Neuronal stem cell (in vitro differentiated cells): ENCODE measurements at regions not wholly inside any gene's neighbourhood (a gene's known extent, or its start where the extent isn't known, plus 50 kb on each side); places are given as distances from the start of the nearest gene placed in this dataset.

Experiments used
- DNase-seq: peaks from one replicate; pipeline ENCODE4 v3.0.0-alpha.2; 2013; ENCODE audit warnings: low spot score
- H2AFZ ChIP-seq: one replicate; pipeline ENCODE4 v1.6.1; 2013; ENCODE audit warnings: mild to moderate bottlenecking, low read length, inconsistent platforms
- H2AK5ac ChIP-seq: 2 replicates; pipeline ENCODE4 v1.6.1; 2013; ENCODE audit warnings: low read depth, mild to moderate bottlenecking, inconsistent platforms, low read length, moderate library complexity, mixed read lengths
- H2BK120ac ChIP-seq: 2 replicates; pipeline ENCODE4 v1.6.1; 2013; ENCODE audit warnings: low read depth, mild to moderate bottlenecking, inconsistent platforms, low read length, moderate library complexity, mixed read lengths
- H2BK12ac ChIP-seq: one replicate; pipeline ENCODE4 v1.6.1; 2013; ENCODE audit warnings: low read length, inconsistent platforms
- H2BK15ac ChIP-seq: 2 replicates; pipeline ENCODE4 v1.6.1; 2013; ENCODE audit warnings: mild to moderate bottlenecking, low read length, inconsistent platforms, mixed read lengths
- H2BK5ac ChIP-seq: one replicate; pipeline ENCODE4 v1.6.1; 2013; ENCODE audit warnings: inconsistent platforms, mild to moderate bottlenecking, low read length, moderate library complexity
- H3K14ac ChIP-seq: one replicate; pipeline ENCODE4 v1.6.1; 2013; ENCODE audit warnings: low read length, inconsistent platforms
- H3K18ac ChIP-seq: 2 replicates; pipeline ENCODE4 v1.6.1; 2013; ENCODE audit warnings: low read length, inconsistent platforms
- H3K23ac ChIP-seq: 2 replicates; pipeline ENCODE4 v1.6.1; 2013; ENCODE audit warnings: low read depth, mild to moderate bottlenecking, mixed read lengths, low read length, inconsistent platforms; ENCODE audit not compliant: poor library complexity
- H3K27ac ChIP-seq: replicated peaks from 3 replicates; pipeline ENCODE4 v1.5.1; 2013; ENCODE audit warnings: low read length, inconsistent platforms
- H3K27me3 ChIP-seq, 3 experiments: 2 replicates each; pipeline ENCODE4 v1.6.1; 2013; ENCODE audit warnings: low read length in 3 of 3, mild to moderate bottlenecking in 2 of 3, inconsistent platforms in 1 of 3, low read depth in 1 of 3, mixed read lengths in 1 of 3, moderate library complexity in 1 of 3; ENCODE audit not compliant: control insufficient read depth in 3 of 3, insufficient read depth in 3 of 3
- H3K36me3 ChIP-seq, 2 donors: replicated peaks in 1 of 2; 2 replicates each; pipeline ENCODE4 v1.6.1; 2013; ENCODE audit warnings: low read length in 2 of 2; ENCODE audit not compliant: control insufficient read depth in 2 of 2, insufficient read depth in 2 of 2
- H3K4ac ChIP-seq: 2 replicates; pipeline ENCODE4 v1.6.1; 2013; ENCODE audit warnings: inconsistent platforms, mild to moderate bottlenecking, low read length, moderate library complexity
- H3K4me1 ChIP-seq, 2 donors: 1 replicate in 1 of 2; 2 replicates in 1 of 2; pipeline ENCODE4 v1.6.1; 2013; ENCODE audit warnings: low read length in 2 of 2, low read depth in 1 of 2; ENCODE audit not compliant: control insufficient read depth in 2 of 2, insufficient read depth in 1 of 2
- H3K4me2 ChIP-seq: one replicate; pipeline ENCODE4 v1.6.1; 2013; ENCODE audit warnings: mild to moderate bottlenecking, low read length, inconsistent platforms; ENCODE audit not compliant: insufficient read depth, poor library complexity, severe bottlenecking
- H3K4me3 ChIP-seq, 2 donors: 2 replicates each; pipeline ENCODE4 v1.5.1; 2013; ENCODE audit warnings: low read length in 2 of 2, mild to moderate bottlenecking in 2 of 2, inconsistent platforms in 1 of 2, moderate library complexity in 1 of 2
- H3K79me1 ChIP-seq: one replicate; pipeline ENCODE4 v1.6.1; 2013; ENCODE audit warnings: low read depth, mild to moderate bottlenecking, inconsistent platforms, low read length, moderate library complexity
- H3K9ac ChIP-seq: one replicate; pipeline ENCODE4 v1.6.1; 2013; ENCODE audit warnings: mild to moderate bottlenecking, low read depth, low read length, inconsistent platforms; ENCODE audit not compliant: poor library complexity
- H3K9me3 ChIP-seq, 2 donors: replicated peaks in 1 of 2; 2 replicates each; pipeline versions ENCODE3 to v1.6.1; 2013; ENCODE audit warnings: low read length in 2 of 2, mild to moderate bottlenecking in 2 of 2, inconsistent platforms in 1 of 2, low read depth in 1 of 2, mixed read lengths in 1 of 2, moderate library complexity in 1 of 2; ENCODE audit not compliant: control insufficient read depth in 2 of 2, insufficient read depth in 1 of 2
- H4K8ac ChIP-seq: one replicate; pipeline ENCODE4 v1.6.1; 2013; ENCODE audit warnings: low read depth, mild to moderate bottlenecking, inconsistent platforms, low read length, moderate library complexity
- H4K91ac ChIP-seq: one replicate; pipeline ENCODE4 v1.6.1; 2013; ENCODE audit warnings: low read length, low read depth, mild to moderate bottlenecking, inconsistent platforms; ENCODE audit not compliant: poor library complexity
- WGBS, 2 donors: extraction: QIAGEN DNeasy Blood & Tissue Kit; methylation state at CpG; one replicate each; pipeline ENCODE4 v1.1.7; 2013; ENCODE audit warnings: missing lambda C conversion rate in 2 of 2, mixed read lengths in 1 of 2; ENCODE audit not compliant: insufficient read length in 2 of 2, insufficient replicate concordance in 1 of 2; ENCODE audit errors: extremely low coverage in 2 of 2; 5-methylcytosine and 5-hydroxymethylcytosine counted together

DNA sequence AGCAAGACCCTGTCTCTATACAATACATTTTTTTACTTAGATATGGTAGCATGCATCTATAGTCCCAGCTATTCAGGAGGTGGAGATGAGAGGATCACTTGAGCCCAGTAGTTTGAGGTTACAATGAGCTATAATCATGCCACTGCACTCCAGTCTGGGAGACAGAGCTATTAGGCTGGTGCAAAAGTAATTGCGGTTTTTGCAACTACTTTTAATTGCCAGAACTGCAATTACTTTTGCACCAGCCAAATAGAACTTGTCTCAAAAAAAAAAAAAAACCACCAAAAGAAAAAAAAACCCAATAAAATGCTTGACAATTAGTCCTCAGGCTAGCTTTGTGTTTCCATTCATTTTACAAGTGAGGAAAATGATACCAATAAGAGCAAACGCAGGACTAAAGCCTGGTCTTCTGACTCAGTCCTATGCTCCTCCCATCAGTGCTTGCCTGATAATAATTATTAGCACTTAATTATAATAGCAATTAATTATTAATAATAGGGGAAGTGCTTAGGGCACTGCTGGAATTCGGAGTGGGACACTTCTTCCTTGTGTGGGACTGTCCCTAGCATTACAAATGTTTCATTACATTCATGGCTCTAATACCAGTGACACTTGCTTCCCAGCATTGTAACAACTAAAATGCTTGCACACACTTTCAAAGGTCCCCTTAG is 73.1 kb upstream of the TAF1L start:
- DNase-seq: no peak
- H2BK120ac ChIP-seq: no peak overlapping the region
- H3K27me3 ChIP-seq: no peaks in the 10 kb centered on the region
- H2BK12ac ChIP-seq: no peak overlapping the region
- H3K27ac ChIP-seq: no peak overlapping the region
- no peak overlapping the region for H3K9ac ChIP-seq
- H3K4me3 ChIP-seq: no peak overlapping the region
- no peak overlapping the region for H3K23ac ChIP-seq
- H3K36me3 ChIP-seq: no peaks in the 10 kb centered on the region
- H2BK5ac ChIP-seq: no peak overlapping the region
- H3K9me3 ChIP-seq: no peaks in the 10 kb centered on the region
- no peak overlapping the region for H3K4me2 ChIP-seq
- no peak overlapping the region for H3K14ac ChIP-seq
- no peak overlapping the region for H3K4ac ChIP-seq
- H3K18ac ChIP-seq: no peak overlapping the region
- no peak overlapping the region for H2BK15ac ChIP-seq
- H2AK5ac ChIP-seq: no peak overlapping the region
- H4K91ac ChIP-seq: no peak overlapping the region
- no peaks in the 10 kb centered on the region for H3K79me1 ChIP-seq
- WGBS, 2 donors: no CpG with 5 or more reads among the region's 3 CpGs
- H3K4me1 ChIP-seq: no peaks in the 10 kb centered on the region
- no peak overlapping the region for H4K8ac ChIP-seq
- H2AFZ ChIP-seq: no peak overlapping the region

DNA sequence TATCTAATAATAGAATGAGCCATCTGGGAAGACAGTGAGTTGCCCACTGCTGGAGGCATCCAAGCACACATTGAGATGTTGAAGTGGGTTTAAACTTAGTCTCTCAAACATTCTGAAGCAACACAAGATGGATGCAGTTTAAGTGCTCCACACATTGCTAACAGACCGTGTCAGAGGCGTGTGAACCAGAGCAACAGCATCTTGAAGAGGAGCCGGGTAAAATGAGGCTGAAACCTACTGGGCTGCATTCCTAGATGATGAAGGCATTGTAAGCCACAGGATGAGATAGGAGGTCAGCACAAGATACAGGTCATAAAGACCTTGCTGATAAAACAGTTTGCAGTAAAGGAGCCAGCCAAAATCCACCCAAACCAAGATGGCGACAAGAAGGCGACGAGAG is 73.5 kb upstream of the TMEM215 start:
- Histone ChIP-seq H3K14ac (no peak overlapping the region), H3K79me1 (no peaks in the 10 kb centered on the region), H3K36me3 (no peaks in the 10 kb centered on the region), H3K23ac (no peak overlapping the region), H3K4me3 (no peak overlapping the region), H3K27ac (no peak overlapping the region), H2BK15ac (no peak overlapping the region), H3K4me1 (no peaks in the 10 kb centered on the region), H3K27me3 (no peaks in the 10 kb centered on the region), H3K4me2 (no peak overlapping the region), H4K8ac (no peak overlapping the region), H3K18ac (no peak overlapping the region), H2AFZ (no peak overlapping the region), H2BK120ac (no peak overlapping the region), H4K91ac (no peak overlapping the region), H2BK12ac (no peak overlapping the region), H3K9me3 (no peaks in the 10 kb centered on the region), H2AK5ac (no peak overlapping the region), H2BK5ac (no peak overlapping the region), H3K4ac (no peak overlapping the region), H3K9ac (no peak overlapping the region)
- WGBS, 2 donors: no CpG with 5 or more reads among the region's 6 CpGs
- DNase-seq: no peak

- Histone ChIP-seq H3K27me3 (no peaks in the 10 kb centered on the region), H3K9me3 (no peaks in the 10 kb centered on the region), H3K18ac (no peak overlapping the region), H3K4me2 (no peak overlapping the region), H4K91ac (no peak overlapping the region), H3K4me3 (no peak overlapping the region), H3K79me1 (peaks cover 2% of the 10 kb centered on the region), H3K4ac (no peak overlapping the region), H3K36me3 (no peaks in the 10 kb centered on the region), H2BK5ac (no peak overlapping the region), H3K4me1 (no peaks in the 10 kb centered on the region), H3K9ac (no peak overlapping the region), H2BK120ac (no peak overlapping the region), H4K8ac (no peak overlapping the region), H2AFZ (no peak overlapping the region), H3K23ac (no peak overlapping the region), H3K14ac (no peak overlapping the region), H3K27ac (no peak overlapping the region), H2BK12ac (no peak overlapping the region), H2BK15ac (no peak overlapping the region), H2AK5ac (no peak overlapping the region)
- no CpG with 5 or more reads among the region's 1 CpG for WGBS, 2 donors
- no peak for DNase-seq
These were observed 66.9 kb upstream of the TMEM215 start for GRCh38 chr9:32716425-32716824.

DNA sequence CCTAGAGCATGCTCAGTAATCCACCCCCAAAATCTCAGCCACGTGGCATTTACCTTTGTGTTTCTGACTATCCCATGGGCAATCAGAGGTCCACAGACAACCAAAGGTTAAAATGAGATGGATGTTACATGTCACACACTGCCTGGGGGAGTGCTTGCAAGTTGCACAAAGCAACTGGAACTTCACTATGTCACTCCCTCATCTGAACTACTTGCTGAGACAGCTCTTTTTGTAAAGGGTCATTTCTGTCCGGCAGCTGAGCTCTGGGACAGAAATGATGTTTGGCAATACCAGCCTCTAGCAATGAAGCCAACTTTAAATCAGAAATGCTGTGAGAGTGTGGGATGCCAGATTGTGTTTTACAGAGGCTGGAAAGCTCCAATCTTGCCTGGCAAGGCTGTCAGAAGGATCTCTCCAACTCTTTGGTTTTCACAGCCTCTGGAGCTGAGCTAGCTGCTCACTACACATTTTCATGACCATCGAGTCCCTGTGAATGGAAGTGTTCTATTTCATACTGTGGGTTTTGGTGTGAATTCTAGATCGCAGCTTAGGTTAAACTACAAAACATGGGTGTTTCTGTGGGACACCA is 66.3 kb upstream of the TMEM215 start:
- no peak overlapping the region for H3K4me2 ChIP-seq
- H3K23ac ChIP-seq: no peak overlapping the region
- no peak overlapping the region for H3K4ac ChIP-seq
- no peak overlapping the region for H4K91ac ChIP-seq
- H3K4me1 ChIP-seq: no peaks in the 10 kb centered on the region
- WGBS, 2 donors: no CpG with 5 or more reads among the region's 4 CpGs
- H3K27ac ChIP-seq: no peak overlapping the region
- no peak overlapping the region for H3K18ac ChIP-seq
- no peak overlapping the region for H2BK5ac ChIP-seq
- H4K8ac ChIP-seq: no peak overlapping the region
- H3K9ac ChIP-seq: no peak overlapping the region
- H2BK12ac ChIP-seq: no peak overlapping the region
- H2BK120ac ChIP-seq: no peak overlapping the region
- H3K9me3 ChIP-seq: no peaks in the 10 kb centered on the region
- H2AFZ ChIP-seq: no peak overlapping the region
- no peaks in the 10 kb centered on the region for H3K27me3 ChIP-seq
- H3K4me3 ChIP-seq: no peak overlapping the region
- H2BK15ac ChIP-seq: no peak overlapping the region
- H3K79me1 ChIP-seq: peaks cover 2% of the 10 kb centered on the region
- no peak overlapping the region for H2AK5ac ChIP-seq
- no peaks in the 10 kb centered on the region for H3K36me3 ChIP-seq
- no peak for DNase-seq
- H3K14ac ChIP-seq: no peak overlapping the region
